H1 (cell line): ENCODE measurements at regions not wholly inside any gene's neighbourhood (a gene's known extent, or its start where the extent isn't known, plus 50 kb on each side); places are given as distances from the start of the nearest gene placed in this dataset.

Source experiments
- ASH2L ChIP-seq: fragments of 200-600, 300-600 bp; sonication (generic); IDR thresholded peaks from one replicate; pipeline ENCODE4 v1.7.1; 2017; ENCODE audit warnings: low read length
- ATF3 ChIP-seq: IDR thresholded peaks from 2 replicates; pipeline ENCODE4 v1.6.1; 2011; ENCODE audit warnings: low read depth, mild to moderate bottlenecking, low read length; ENCODE audit not compliant: insufficient read depth
- CHD7 ChIP-seq: fragments of 300-600 bp; sonication (generic); IDR thresholded peaks from 2 replicates; pipeline ENCODE4 v1.7.1; 2012; ENCODE audit warnings: low read length, moderate library complexity, mild to moderate bottlenecking, inconsistent platforms; ENCODE audit not compliant: insufficient replicate concordance
- POLR2AphosphoS5 ChIP-seq: IDR thresholded peaks from 2 replicates; pipeline ENCODE4 v1.6.1; 2011; ENCODE audit warnings: low read depth, low read length
- RBBP5 ChIP-seq: IDR thresholded peaks from 2 replicates; pipeline ENCODE4 v1.7.1; 2012; ENCODE audit warnings: low read depth, mild to moderate bottlenecking, inconsistent platforms, low read length, moderate library complexity, borderline replicate concordance
- SAP30 ChIP-seq: fragments of 300-600 bp; sonication (generic); IDR thresholded peaks from 2 replicates; pipeline ENCODE4 v1.7.1; 2012; ENCODE audit warnings: low read length, moderate library complexity, mild to moderate bottlenecking, inconsistent platforms; ENCODE audit not compliant: insufficient read depth, insufficient replicate concordance
- SIN3A ChIP-seq, 2 experiments: IDR thresholded peaks in 1 of 2; conservative IDR thresholded peaks in 1 of 2; 2 replicates each; pipeline ENCODE4 v1.6.1; 2011 to 2012; ENCODE audit warnings: low read length in 2 of 2, improper control_type of control experiment in 1 of 2, low read depth in 1 of 2, mild to moderate bottlenecking in 1 of 2
- SIX5 ChIP-seq: IDR thresholded peaks from 2 replicates; pipeline ENCODE4 v1.6.1; 2011; ENCODE audit warnings: mild to moderate bottlenecking, low read depth, low read length
- SP2 ChIP-seq: IDR thresholded peaks from 2 replicates; pipeline ENCODE4 v1.6.1; 2012; ENCODE audit warnings: mild to moderate bottlenecking, low read length, inconsistent platforms
- USF2 ChIP-seq: IDR thresholded peaks from 2 replicates; pipeline ENCODE4 v1.6.1; 2011; ENCODE audit warnings: low read length, improper control_type of control experiment

GRCh38 chr13:52936806-52937205 is 88.4 kb upstream of the PCDH8 start (continued):
- TF ChIP-seq CHD7 (no peak), SIN3A (conservative IDR thresholded peaks at IDR 0.05 in 1 of 2, IDR thresholded peaks at IDR 0.05 in 1 of 2; ENCODE audit: low read depth in 1 of 2, low read length in 2 of 2) (no peak), ASH2L (no peak), ATF3 (no peak), SAP30 (no peak), RBBP5 (no peak), USF2 (no peak), SIX5 (no peak), SP2 (no peak), POLR2AphosphoS5 (no peak)
